H1 (cell line): ENCODE measurements at regions not wholly inside any gene's neighbourhood (a gene's known extent, or its start where the extent isn't known, plus 50 kb on each side); places are given as distances from the start of the nearest gene placed in this dataset.

Experiments
- ATF2 ChIP-seq: IDR thresholded peaks from 2 replicates; pipeline ENCODE4 v1.6.1; 2012; ENCODE audit warnings: low read length, inconsistent platforms
- EP300 ChIP-seq, 2 experiments: IDR thresholded peaks; 1 replicate in 1 of 2; 2 replicates in 1 of 2; pipeline ENCODE4 v1.6.1; 2011 to 2012; ENCODE audit warnings: low read depth in 2 of 2, low read length in 2 of 2, mild to moderate bottlenecking in 2 of 2, borderline replicate concordance in 1 of 2, inconsistent platforms in 1 of 2, moderate library complexity in 1 of 2
- EZH2 ChIP-seq: fragments of 200-600 bp; sonication (generic); IDR thresholded peaks from 2 replicates; pipeline ENCODE4 v1.7.1; 2012; ENCODE audit warnings: low read depth, mild to moderate bottlenecking, moderate library complexity, low read length, inconsistent platforms; ENCODE audit not compliant: severe bottlenecking
- GABPA ChIP-seq: IDR thresholded peaks from 2 replicates; pipeline ENCODE4 v1.6.1; 2011; ENCODE audit warnings: mild to moderate bottlenecking, low read length, moderate library complexity, borderline replicate concordance; ENCODE audit not compliant: insufficient read depth
- KDM5A ChIP-seq: fragments of 200-600 bp; IDR thresholded peaks from 2 replicates; pipeline ENCODE4 v1.7.1; 2012; ENCODE audit warnings: mild to moderate bottlenecking, low read length, inconsistent platforms, mixed read lengths
- YY1 ChIP-seq: IDR thresholded peaks from 2 replicates; pipeline ENCODE4 v1.6.1; 2011; ENCODE audit warnings: low read depth, mild to moderate bottlenecking, low read length
- ZNF274 ChIP-seq: IDR thresholded peaks from 2 replicates; pipeline ENCODE4 v1.7.0; 2012; ENCODE audit warnings: low read length, borderline replicate concordance; ENCODE audit errors: extremely low read depth

- TF ChIP-seq ZNF274 (no peak), GABPA (no peak), EZH2 (no peak), KDM5A (no peak), ATF2 (no peak), YY1 (no peak), EP300 (IDR thresholded peaks at IDR 0.05; ENCODE audit: borderline replicate concordance in 1 of 2, low read depth in 2 of 2, low read length in 2 of 2) (no peak)
- TF ChIP-seq, all 59 proteins: peak for 0
Observed at GRCh38 chr9:21710548-21711191, 91.8 kb upstream of the MTAP start (continued).
